VCaP (cell line): ENCODE measurements at regions not wholly inside any gene's neighbourhood (a gene's known extent, or its start where the extent isn't known, plus 50 kb on each side); places are given as distances from the start of the nearest gene placed in this dataset.

ENCODE experiments used
- H3K27ac ChIP-seq: fragments of 450-650 bp; 2 replicates; pipeline ENCODE4 v1.5.1; 2017
- CTCF ChIP-seq: fragments of 450-650 bp; conservative IDR thresholded peaks from 2 replicates; pipeline ENCODE4 v1.5.1; 2017; ENCODE audit warnings: mild to moderate bottlenecking, moderate library complexity

- no peak overlapping the region for H3K27ac ChIP-seq
- TF ChIP-seq CTCF, result no peak
Measured at GRCh38 chr2:139354518-139354917, 574.3 kb upstream of the NXPH2 start.

GRCh38 chr2:139353874-139354273 is 573.7 kb upstream of the NXPH2 start:
- TF ChIP-seq CTCF, result no peak
- H3K27ac ChIP-seq, result no peak overlapping the region

- no peak for TF ChIP-seq CTCF
- no peak overlapping the region for H3K27ac ChIP-seq
Measured at GRCh38 chr2:139317259-139317658, 537.1 kb upstream of the NXPH2 start.

- no peak for TF ChIP-seq CTCF
- no peak overlapping the region for H3K27ac ChIP-seq
Measured at GRCh38 chr2:139314059-139314458, 533.9 kb upstream of the NXPH2 start.

GRCh38 chr2:139296672-139297209 is 516.6 kb upstream of the NXPH2 start:
- TF ChIP-seq CTCF, result no peak
- H3K27ac ChIP-seq, result no peak overlapping the region

GRCh38 chr2:139293992-139294548 is 513.9 kb upstream of the NXPH2 start:
- H3K27ac ChIP-seq, result no peak overlapping the region
- no peak for TF ChIP-seq CTCF

GRCh38 chr2:139281124-139281523 is 500.9 kb upstream of the NXPH2 start:
- no peak for TF ChIP-seq CTCF
- no peak overlapping the region for H3K27ac ChIP-seq
